GM12891 (cell line): ENCODE measurements at regions not wholly inside any gene's neighbourhood (a gene's known extent, or its start where the extent isn't known, plus 50 kb on each side); places are given as distances from the start of the nearest gene placed in this dataset.

Source experiments
- DNase-seq: peaks from one replicate; pipeline ENCODE4 v3.0.0; 2011; ENCODE audit warnings: low spot score; ENCODE audit not compliant: insufficient read length
- FAIRE-seq: peaks from 2 replicates; lab custom pipeline; 2011; peaks lifted over from hg19 to GRCh38; lab: Jason Lieb, UNC
- PAX5 ChIP-seq: IDR thresholded peaks from 2 replicates; pipeline ENCODE4 v1.6.1; 2011; ENCODE audit warnings: low read length, moderate library complexity, mild to moderate bottlenecking; ENCODE audit not compliant: insufficient read depth, severe bottlenecking
- POLR2A ChIP-seq: IDR thresholded peaks from 2 replicates; pipeline ENCODE4 v1.6.1; 2011; ENCODE audit warnings: low read depth, low read length, control low read depth
- POLR2AphosphoS5 ChIP-seq: IDR thresholded peaks from 2 replicates; pipeline ENCODE4 v1.6.1; 2011; ENCODE audit warnings: low read depth, low read length, control low read depth
- POU2F2 ChIP-seq: IDR thresholded peaks from 2 replicates; pipeline ENCODE4 v1.6.1; 2011; ENCODE audit warnings: low read depth, mild to moderate bottlenecking, control low read depth, low read length, moderate library complexity
- SPI1 ChIP-seq: IDR thresholded peaks from 2 replicates; pipeline ENCODE4 v1.6.1; 2011; ENCODE audit warnings: low read depth, low read length, control low read depth
- TAF1 ChIP-seq: IDR thresholded peaks from 2 replicates; pipeline ENCODE4 v1.6.1; 2011; ENCODE audit warnings: low read depth, low read length, control low read depth

GRCh38 chr17:69909389-69909788 lies 165.6 kb upstream of the KCNJ16 start:
- TF ChIP-seq POU2F2 (no peak), PAX5 (no peak), POLR2AphosphoS5 (no peak), POLR2A (no peak), SPI1 (no peak), TAF1 (no peak)
- no peak for FAIRE-seq
- DNase-seq: no peak

GRCh38 chr17:69912805-69913204 lies 162.2 kb upstream of the KCNJ16 start:
- FAIRE-seq (no peak), DNase-seq (no peak)

GRCh38 chr17:69913216-69913615 lies 161.8 kb upstream of the KCNJ16 start:
- TF ChIP-seq PAX5 (no peak), POU2F2 (no peak), SPI1 (no peak), TAF1 (no peak), POLR2A (no peak), POLR2AphosphoS5 (no peak)
- no peak for DNase-seq
- FAIRE-seq: no peak

More at GRCh38 chr17:69912805-69913204, 162.2 kb upstream of the KCNJ16 start:
- TF ChIP-seq PAX5: no peak
- TF ChIP-seq POLR2A: no peak
- TF ChIP-seq POU2F2: no peak
- TF ChIP-seq TAF1: no peak
- TF ChIP-seq POLR2AphosphoS5: no peak
- TF ChIP-seq SPI1: no peak

GRCh38 chr17:69913616-69914015 lies 161.4 kb upstream of the KCNJ16 start:
- TF ChIP-seq PAX5 (no peak), POLR2A (no peak), TAF1 (no peak), POLR2AphosphoS5 (no peak), POU2F2 (no peak)
- no peak for FAIRE-seq
- no peak for DNase-seq

GRCh38 chr17:69914520-69914919 lies 160.5 kb upstream of the KCNJ16 start:
- DNase-seq (no peak), FAIRE-seq (no peak)
- TF ChIP-seq PAX5 (no peak), POU2F2 (no peak), POLR2AphosphoS5 (no peak), POLR2A (no peak), TAF1 (no peak), SPI1 (no peak)

GRCh38 chr17:69916761-69917160 lies 158.3 kb upstream of the KCNJ16 start:
- TF ChIP-seq POLR2A (no peak), POU2F2 (no peak), PAX5 (no peak), SPI1 (no peak), POLR2AphosphoS5 (no peak), TAF1 (no peak)
- DNase-seq: no peak
- FAIRE-seq: no peak

GRCh38 chr17:69918164-69918563 lies 156.9 kb upstream of the KCNJ16 start:
- TF ChIP-seq POLR2AphosphoS5 (no peak), SPI1 (no peak), TAF1 (no peak), POLR2A (no peak), PAX5 (no peak), POU2F2 (no peak)
- no peak for FAIRE-seq
- no peak for DNase-seq

- no peak for TF ChIP-seq POLR2A
- TF ChIP-seq POLR2AphosphoS5: no peak
- no peak for TF ChIP-seq PAX5
- TF ChIP-seq TAF1: no peak
- no peak for TF ChIP-seq SPI1
- no peak for TF ChIP-seq POU2F2
- DNase-seq (no peak), FAIRE-seq (no peak)
Observed at GRCh38 chr17:69919789-69920188, 155.2 kb upstream of the KCNJ16 start.

- FAIRE-seq: no peak
- TF ChIP-seq SPI1 (no peak), POLR2AphosphoS5 (no peak), POU2F2 (no peak), TAF1 (no peak), PAX5 (no peak), POLR2A (no peak)
- DNase-seq: no peak
Observed at GRCh38 chr17:69921046-69921445, 154.0 kb upstream of the KCNJ16 start.

GRCh38 chr17:69928611-69929010 lies 146.4 kb upstream of the KCNJ16 start:
- FAIRE-seq: no peak
- no peak for DNase-seq
- no peak for TF ChIP-seq TAF1
- TF ChIP-seq POU2F2: no peak

GRCh38 chr17:69936996-69937395 lies 138.0 kb upstream of the KCNJ16 start:
- FAIRE-seq (no peak), DNase-seq (no peak)
- no peak for TF ChIP-seq PAX5
